H1 (cell line): ENCODE measurements at regions not wholly inside any gene's neighbourhood (a gene's known extent, or its start where the extent isn't known, plus 50 kb on each side); places are given as distances from the start of the nearest gene placed in this dataset.

Experiments
- CTCF ChIA-PET: fragments of 300-600 bp; sonication (Branson Sonifier 250); formaldehyde crosslinking; loops from one replicate; lab custom pipeline; 2021; ENCODE audit not compliant: partially characterized antibody; lab: Charles Lee
- POLR2A ChIA-PET: fragments of 300-600 bp; sonication (Branson Sonifier 250); formaldehyde crosslinking; loops from one replicate; lab custom pipeline; 2021; ENCODE audit warnings: inconsistent platforms; ENCODE audit not compliant: partially characterized antibody; lab: Charles Lee
- DNase-seq, 2 experiments: peaks; one replicate each; pipeline versions ENCODE4 v3.0.0 to v3.0.0-alpha.2; 2010 to 2022; ENCODE audit warnings: low spot score in 2 of 2, low read depth in 1 of 2, mixed read lengths in 1 of 2
- FAIRE-seq: peaks from 2 replicates; lab custom pipeline; 2011; peaks lifted over from hg19 to GRCh38; lab: Jason Lieb, UNC
- H2AFZ ChIP-seq: 2 replicates; pipeline ENCODE4 v1.8.1; 2012; ENCODE audit warnings: low read length, inconsistent platforms
- H2AK5ac ChIP-seq: 2 replicates; pipeline ENCODE4 v1.6.1; 2013; ENCODE audit warnings: low read depth, low read length
- H2BK120ac ChIP-seq: replicated peaks from 2 replicates; pipeline ENCODE3; 2013; ENCODE audit warnings: low read depth, low read length, inconsistent platforms
- H2BK12ac ChIP-seq: 2 replicates; pipeline ENCODE4 v1.6.1; 2013; ENCODE audit warnings: low read depth, low read length
- H2BK15ac ChIP-seq: 2 replicates; pipeline ENCODE4 v1.6.1; 2013; ENCODE audit warnings: low read length
- H2BK20ac ChIP-seq: 2 replicates; pipeline ENCODE4 v1.6.1; 2013; ENCODE audit warnings: low read length
- H2BK5ac ChIP-seq: 2 replicates; pipeline ENCODE4 v1.6.1; 2013; ENCODE audit warnings: low read depth, low read length
- H3K14ac ChIP-seq: 2 replicates; pipeline ENCODE4 v1.6.1; 2013; ENCODE audit warnings: inconsistent platforms; ENCODE audit not compliant: insufficient read length
- H3K18ac ChIP-seq: 2 replicates; pipeline ENCODE4 v1.6.1; 2013; ENCODE audit warnings: low read length; ENCODE audit errors: extremely low read depth
- H3K23ac ChIP-seq: 2 replicates; pipeline ENCODE4 v1.6.1; 2013; ENCODE audit warnings: inconsistent platforms; ENCODE audit not compliant: insufficient read length
- H3K23me2 ChIP-seq: 2 replicates; pipeline ENCODE4 v1.6.1; 2013; ENCODE audit warnings: low read depth, low read length
- H3K27ac ChIP-seq: 2 replicates; pipeline ENCODE4 v1.6.1; 2011; ENCODE audit warnings: low read depth, low read length, inconsistent platforms
- H3K27me3 ChIP-seq, 4 experiments: replicated peaks in 1 of 4; 1 replicate in 1 of 4; 2 replicates in 3 of 4; pipeline versions ENCODE4 v1.6.1 to v1.8.1; 2011 to 2013; ENCODE audit warnings: low read length in 3 of 4, mild to moderate bottlenecking in 3 of 4, inconsistent platforms in 2 of 4, mixed read lengths in 2 of 4, moderate library complexity in 1 of 4; ENCODE audit not compliant: control insufficient read depth in 3 of 4, insufficient read depth in 3 of 4; ENCODE audit errors: extremely low read depth in 1 of 4
- H3K36me3 ChIP-seq, 4 experiments: 2 replicates each; pipeline versions ENCODE4 v1.6.1 to v1.8.1; 2011 to 2013; ENCODE audit warnings: mild to moderate bottlenecking in 4 of 4, low read length in 3 of 4, moderate library complexity in 2 of 4, control low read depth in 1 of 4, inconsistent platforms in 1 of 4; ENCODE audit not compliant: insufficient read depth in 4 of 4, control insufficient read depth in 2 of 4
- H3K4ac ChIP-seq: replicated peaks from 2 replicates; pipeline ENCODE3; 2013; ENCODE audit warnings: low read length, low read depth, mixed read lengths, inconsistent platforms; ENCODE audit not compliant: insufficient read length
- H3K4me1 ChIP-seq, 4 experiments: replicated peaks in 1 of 4; 1 replicate in 1 of 4; 2 replicates in 3 of 4; pipeline versions ENCODE4 v1.6.1 to v1.8.1; 2011 to 2013; ENCODE audit warnings: low read length in 3 of 4, inconsistent platforms in 2 of 4, mixed read lengths in 1 of 4; ENCODE audit not compliant: insufficient read depth in 4 of 4, control insufficient read depth in 3 of 4
- H3K4me2 ChIP-seq, 2 experiments: 2 replicates each; pipeline versions ENCODE4 v1.6.1 to v1.8.1; 2011 to 2013; ENCODE audit warnings: low read depth in 2 of 2, low read length in 2 of 2, control low read depth in 1 of 2, inconsistent platforms in 1 of 2, mild to moderate bottlenecking in 1 of 2; ENCODE audit not compliant: insufficient read depth in 1 of 2
- H3K4me3 ChIP-seq, 4 experiments: fragments of 200-600, 300-600 bp in 1 of 4; sonication (generic), shearing (Covaris generic), sonication (Bioruptor Twin) in 1 of 4; 2 replicates each; pipeline versions ENCODE4 v1.5.1 to v1.8.1; 2011 to 2016; ENCODE audit warnings: low read length in 4 of 4, low read depth in 3 of 4, control low read depth in 2 of 4, inconsistent platforms in 2 of 4, mild to moderate bottlenecking in 2 of 4, mixed read lengths in 1 of 4, moderate library complexity in 1 of 4; ENCODE audit not compliant: insufficient read depth in 2 of 4; ENCODE audit errors: extremely low read depth in 1 of 4
- H3K56ac ChIP-seq: replicated peaks from 2 replicates; pipeline ENCODE3; 2013; ENCODE audit warnings: low read depth, mild to moderate bottlenecking, mixed read lengths, low read length, inconsistent platforms; ENCODE audit not compliant: insufficient read length
- H3K79me1 ChIP-seq: 2 replicates; pipeline ENCODE4 v1.6.1; 2013; ENCODE audit warnings: low read depth, low read length, control low read depth
- H3K79me2 ChIP-seq, 2 experiments: 2 replicates each; pipeline versions ENCODE4 v1.6.1 to v1.8.1; 2012 to 2013; ENCODE audit warnings: low read length in 2 of 2, mild to moderate bottlenecking in 2 of 2, inconsistent platforms in 1 of 2; ENCODE audit not compliant: insufficient read depth in 2 of 2, control insufficient read depth in 1 of 2
- H3K9ac ChIP-seq, 4 experiments: replicated peaks in 1 of 4; 1 replicate in 1 of 4; 2 replicates in 3 of 4; pipeline versions ENCODE4 v1.6.1 to v1.8.1; 2011 to 2013; ENCODE audit warnings: low read depth in 3 of 4, low read length in 3 of 4, control low read depth in 2 of 4, mild to moderate bottlenecking in 2 of 4, moderate library complexity in 2 of 4, inconsistent platforms in 1 of 4; ENCODE audit errors: extremely low read depth in 1 of 4
- H3K9me3 ChIP-seq, 2 experiments: 2 replicates each; pipeline versions ENCODE4 v1.6.1 to v1.8.1; 2012 to 2013; ENCODE audit warnings: mild to moderate bottlenecking in 2 of 2, moderate library complexity in 2 of 2, control low read depth in 1 of 2, inconsistent platforms in 1 of 2, low read depth in 1 of 2, low read length in 1 of 2, mixed read lengths in 1 of 2; ENCODE audit not compliant: insufficient read depth in 2 of 2
- H4K20me1 ChIP-seq, 2 experiments: replicated peaks in 1 of 2; 2 replicates each; pipeline versions ENCODE3 to v1.8.1; 2011 to 2013; ENCODE audit warnings: inconsistent platforms in 2 of 2, low read length in 2 of 2, mild to moderate bottlenecking in 1 of 2; ENCODE audit not compliant: insufficient read depth in 2 of 2, control insufficient read depth in 1 of 2
- H4K5ac ChIP-seq: 2 replicates; pipeline ENCODE4 v1.6.1; 2013; ENCODE audit warnings: low read length, low read depth, mixed read lengths, inconsistent platforms; ENCODE audit not compliant: insufficient read length
- H4K8ac ChIP-seq: 2 replicates; pipeline ENCODE4 v1.8.0; 2013; ENCODE audit warnings: mild to moderate bottlenecking, moderate library complexity, low read length, inconsistent platforms; ENCODE audit not compliant: insufficient read depth; ENCODE audit errors: extremely low read depth
- H4K91ac ChIP-seq: replicated peaks from 2 replicates; pipeline ENCODE3; 2013; ENCODE audit warnings: low read length, mixed read lengths, inconsistent platforms; ENCODE audit not compliant: insufficient read length
- PHF8 ChIP-seq: fragments of 200-600 bp; sonication (generic); conservative IDR thresholded peaks from 2 replicates; pipeline ENCODE4 v1.7.1; 2012; ENCODE audit warnings: low read depth, mild to moderate bottlenecking, inconsistent platforms, low read length, moderate library complexity
- RXRA ChIP-seq: IDR thresholded peaks from 2 replicates; pipeline ENCODE4 v1.6.1; 2011; ENCODE audit warnings: low read depth, mild to moderate bottlenecking, low read length, moderate library complexity; ENCODE audit not compliant: insufficient read depth

DNA sequence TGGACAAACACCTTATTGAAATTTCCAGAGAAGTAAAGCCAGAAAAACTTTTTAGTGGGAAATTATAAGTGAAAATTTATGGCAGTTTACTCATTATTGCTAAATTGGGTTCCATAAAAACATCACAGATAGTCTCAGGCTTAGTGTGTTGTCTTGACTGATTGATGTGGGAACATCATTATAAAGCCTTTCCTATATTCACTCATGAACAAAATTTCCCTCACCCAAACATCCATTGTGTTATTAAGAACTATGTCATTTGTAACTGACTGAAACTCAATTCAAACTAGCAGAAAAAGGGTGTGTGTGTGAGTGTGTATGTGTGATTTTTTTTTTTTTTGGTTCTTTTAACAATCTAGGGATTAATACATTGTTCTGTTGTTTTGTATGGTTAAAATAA lies 143.7 kb upstream of the SEMA6A start:
- Histone ChIP-seq H3K23me2 (no peaks in the 10 kb centered on the region), H3K56ac (no peak overlapping the region), H3K79me2 (no peaks in the 10 kb centered on the region), H3K27me3 (no peaks in the 10 kb centered on the region), H2AK5ac (no peak overlapping the region), H3K14ac (no peak overlapping the region), H3K23ac (no peak overlapping the region), H3K4ac (no peak overlapping the region), H3K79me1 (no peaks in the 10 kb centered on the region), H4K91ac (no peak overlapping the region), H3K27ac (no peak overlapping the region), H3K9me3 (no peaks in the 10 kb centered on the region), H2BK5ac (no peak overlapping the region), H3K18ac (no peak overlapping the region), H4K5ac (no peak overlapping the region), H2BK20ac (no peak overlapping the region), H3K4me1 (no peaks in the 10 kb centered on the region), H3K9ac (no peak overlapping the region), H2BK120ac (no peak overlapping the region), H2AFZ (no peak overlapping the region), H3K4me3 (no peak overlapping the region), H3K36me3 (no peaks in the 10 kb centered on the region), H2BK15ac (no peak overlapping the region), H4K8ac (no peak overlapping the region), H2BK12ac (no peak overlapping the region), H3K4me2 (no peak overlapping the region), H4K20me1 (no peaks in the 10 kb centered on the region)
- FAIRE-seq (no peak), DNase-seq (no peak)
- ChIA-PET CTCF (no interaction called here), POLR2A (no interaction called here)
- TF ChIP-seq RXRA, result no peak
- no peak for TF ChIP-seq PHF8
